Left renal pelvis (tissue), 4 donors: ENCODE measurements at regions not wholly inside any gene's neighbourhood (a gene's known extent, or its start where the extent isn't known, plus 50 kb on each side); places are given as distances from the start of the nearest gene placed in this dataset.

Experiments used
- DNase-seq, 4 donors: peaks; one replicate each; pipeline ENCODE4 v3.0.0-alpha.2; 2013; ENCODE audit warnings: low read depth in 4 of 4, low spot score in 3 of 4

- no peak for DNase-seq
Measured at GRCh38 chr20:18957328-18957727, 143.7 kb downstream of the SCP2D1 start.

- no peak for DNase-seq
Measured at GRCh38 chr20:18971121-18971520, 157.5 kb downstream of the SCP2D1 start.

GRCh38 chr20:18971574-18971973, 158.0 kb downstream of the SCP2D1 start:
- DNase-seq: no peak

GRCh38 chr20:18972251-18972876, 158.8 kb downstream of the SCP2D1 start:
- no peak for DNase-seq

GRCh38 chr20:18973529-18974173, 160.1 kb downstream of the SCP2D1 start:
- no peak for DNase-seq

- DNase-seq: no peak
Measured at GRCh38 chr20:18974660-18975059, 161.1 kb downstream of the SCP2D1 start.

GRCh38 chr20:18977441-18977840, 163.9 kb downstream of the SCP2D1 start:
- no peak for DNase-seq

GRCh38 chr20:18978311-18978710, 164.7 kb downstream of the SCP2D1 start:
- DNase-seq: no peak

GRCh38 chr20:18979132-18979531, 165.5 kb downstream of the SCP2D1 start:
- DNase-seq: no peak

- DNase-seq: peak in 2 of 4 donors; percentile 4 to 27
Measured at GRCh38 chr20:18981962-18982539, 168.5 kb downstream of the SCP2D1 start.

GRCh38 chr20:18983796-18984195, 170.2 kb downstream of the SCP2D1 start:
- no peak for DNase-seq

GRCh38 chr20:18984238-18985200, 170.9 kb downstream of the SCP2D1 start:
- peak in 1 of 4 donors; percentile 14 for DNase-seq

GRCh38 chr20:18985551-18985950, 172.0 kb downstream of the SCP2D1 start:
- DNase-seq: no peak

- no peak for DNase-seq
Measured at GRCh38 chr20:18986146-18986830, 172.7 kb downstream of the SCP2D1 start.

- DNase-seq: no peak
Measured at GRCh38 chr20:18986895-18987580, 173.5 kb downstream of the SCP2D1 start.

GRCh38 chr20:18987781-18988360, 174.3 kb downstream of the SCP2D1 start:
- DNase-seq: no peak

- no peak for DNase-seq
Measured at GRCh38 chr20:18988701-18989100, 175.1 kb downstream of the SCP2D1 start.

GRCh38 chr20:18989736-18990474, 176.3 kb downstream of the SCP2D1 start:
- no peak for DNase-seq

- no peak for DNase-seq
Measured at GRCh38 chr20:18991012-18991411, 177.4 kb downstream of the SCP2D1 start.
